ENCODE measurements at regions not wholly inside any gene's neighbourhood (a gene's known extent, or its start where the extent isn't known, plus 50 kb on each side); places are given as distances from the start of the nearest gene placed in this dataset.

- no peaks in the 10 kb centered on the region for H3K36me3 ChIP-seq (ENCODE audit: low read depth, missing control alignments)
- no peaks in the 10 kb centered on the region for H3K27me3 ChIP-seq
- TF ChIP-seq POLR2A (IDR thresholded peaks at IDR 0.05) (no peak), CTCF (IDR thresholded peaks at IDR 0.05) (no peak)
- WGBS, 2 donors, result 98 to 100% methylated on average over 10 of the region's 10 CpGs
- DNase-seq, result no peak
- intact Hi-C loops (cut with DNase I; ENCODE audit: low total_unique reads), result no loop called here
- H3K9me3 ChIP-seq, result no peaks in the 10 kb centered on the region
- H3K27ac ChIP-seq, result no peak overlapping the region
- no peak overlapping the region for H3K4me3 ChIP-seq
- peaks cover 59% of the 10 kb centered on the region for H3K4me1 ChIP-seq
These were observed 240.7 kb upstream of the CIBAR2 start for GRCh38 chr16:85353013-85353412.

DNA sequence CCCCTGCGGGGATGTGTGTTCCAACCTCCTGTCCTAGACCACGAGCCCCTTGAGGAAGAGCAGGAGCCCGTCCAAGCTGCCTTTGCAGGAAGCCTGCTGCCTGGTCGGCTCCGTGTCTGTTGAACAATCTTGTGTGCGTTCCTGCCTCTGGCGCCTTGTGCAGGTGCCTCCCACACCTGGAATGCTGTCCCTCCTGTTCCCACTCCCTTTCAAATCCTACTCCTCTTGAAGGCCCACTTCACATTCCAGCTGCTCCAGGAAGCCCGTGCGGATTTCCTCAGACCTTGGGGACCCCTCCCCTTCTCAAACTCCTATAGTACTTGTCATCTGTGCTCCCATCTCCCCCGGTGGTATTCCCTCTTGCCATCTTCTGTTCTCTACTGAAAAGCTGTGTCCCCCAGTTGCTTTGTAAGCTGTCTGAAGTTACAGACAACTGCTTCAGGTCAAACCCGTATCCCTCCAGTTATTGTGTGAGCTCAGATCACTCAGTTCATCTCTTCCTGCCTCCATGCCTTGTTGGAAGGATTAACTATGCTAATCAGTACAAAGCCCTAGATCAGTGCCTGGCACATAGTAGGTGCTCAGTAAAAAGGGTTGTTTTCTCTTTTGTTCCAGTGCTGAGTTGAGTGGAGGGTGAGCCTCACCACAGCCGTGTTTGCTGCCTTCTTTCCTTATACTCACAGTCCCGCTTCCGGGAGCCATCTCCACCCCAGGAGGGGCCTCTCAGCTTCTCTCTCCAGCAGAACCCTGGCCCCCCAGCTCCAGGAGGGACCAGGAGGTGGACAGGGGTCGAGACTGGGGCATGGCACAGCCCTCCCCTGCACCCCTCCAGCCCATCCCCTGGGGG, 241.8 kb upstream of the CIBAR2 start:
- H3K9me3 ChIP-seq, result no peaks in the 10 kb centered on the region
- peaks cover 57% of the 10 kb centered on the region for H3K4me1 ChIP-seq
- intact Hi-C loops (cut with DNase I; ENCODE audit: low total_unique reads), result no loop called here
- no peak overlapping the region for H3K4me3 ChIP-seq
- no peak overlapping the region for H3K27ac ChIP-seq
- H3K36me3 ChIP-seq (ENCODE audit: low read depth, missing control alignments), result no peaks in the 10 kb centered on the region
- H3K27me3 ChIP-seq, result no peaks in the 10 kb centered on the region
- TF ChIP-seq POLR2A (IDR thresholded peaks at IDR 0.05), result no peak
- no peak for TF ChIP-seq CTCF (IDR thresholded peaks at IDR 0.05)
- WGBS, 2 donors, result 69 to 78% methylated on average over 14 to 15 of the region's 15 CpGs
- no peak for DNase-seq

DNA sequence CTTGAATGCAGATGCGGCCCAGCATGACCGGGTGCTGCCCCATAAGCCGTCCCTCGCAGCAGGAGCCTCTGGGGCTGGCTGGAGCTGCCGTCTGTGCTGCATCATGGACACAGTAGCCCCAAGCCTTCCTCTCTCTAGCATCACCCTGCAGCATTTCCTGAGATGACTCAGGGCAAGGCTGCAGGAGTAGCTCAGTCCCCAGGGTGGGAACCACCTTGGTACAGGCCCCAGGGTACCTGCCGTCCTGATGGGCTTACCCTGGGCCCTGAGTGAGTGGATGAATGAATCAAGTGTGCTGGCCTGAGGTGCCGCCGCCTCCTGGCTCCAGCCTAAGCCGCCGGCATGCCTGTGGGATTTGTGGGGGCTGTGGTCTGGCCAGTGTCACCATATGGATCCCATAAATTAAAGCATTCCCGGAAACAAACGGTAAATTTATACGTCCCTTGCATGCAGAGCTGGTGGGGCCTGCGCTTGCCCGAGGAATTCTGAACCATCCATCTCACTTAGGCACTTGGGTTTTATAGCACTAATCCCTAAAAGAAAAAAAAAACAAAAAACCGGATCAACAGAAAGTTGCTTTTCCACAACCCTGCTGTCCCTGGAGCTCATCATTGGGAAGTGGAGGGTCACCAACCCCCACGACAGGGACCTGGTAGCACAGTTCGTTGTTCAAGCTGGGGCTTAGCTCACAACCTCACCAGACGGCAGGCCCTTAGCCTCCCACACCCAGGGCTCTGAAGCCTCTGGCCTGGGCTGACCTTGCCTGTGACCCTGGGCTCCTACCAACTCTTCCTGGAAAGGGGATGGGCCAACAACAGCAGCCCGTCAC, 242.6 kb upstream of the CIBAR2 start:
- TF ChIP-seq CTCF (IDR thresholded peaks at IDR 0.05), result no peak
- TF ChIP-seq POLR2A (IDR thresholded peaks at IDR 0.05), result no peak
- Histone ChIP-seq H3K36me3 (ENCODE audit: low read depth, missing control alignments) (no peaks in the 10 kb centered on the region), H3K4me3 (no peak overlapping the region), H3K27ac (peak overlapping the region; percentile 2 to 55), H3K4me1 (peaks cover 54% of the 10 kb centered on the region), H3K9me3 (no peaks in the 10 kb centered on the region), H3K27me3 (no peaks in the 10 kb centered on the region)
- WGBS, 2 donors, result 73 to 78% methylated on average over 10 to 20 of the region's 20 CpGs
- no peak for DNase-seq
- intact Hi-C loops (cut with DNase I; ENCODE audit: low total_unique reads), result no loop called here

DNA sequence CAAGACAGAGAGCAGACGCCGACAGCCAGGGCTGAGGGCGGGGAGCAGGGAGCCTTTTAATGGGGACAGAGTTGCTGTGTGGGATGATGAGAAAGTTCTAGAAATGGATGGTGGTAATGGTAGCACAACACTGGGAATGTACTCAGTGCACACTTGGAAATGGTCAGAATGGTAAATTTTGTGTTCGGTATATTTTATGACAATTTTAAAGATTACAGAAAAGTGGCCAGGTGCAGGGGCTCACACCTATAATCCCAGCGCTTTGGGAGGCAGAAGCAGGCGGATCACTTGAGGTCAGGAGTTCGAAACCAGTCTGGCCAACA, 243.2 kb upstream of the CIBAR2 start:
- peaks cover 49% of the 10 kb centered on the region for H3K4me1 ChIP-seq
- H3K27me3 ChIP-seq, result no peaks in the 10 kb centered on the region
- intact Hi-C loops (cut with DNase I; ENCODE audit: low total_unique reads), result no loop called here
- peak overlapping the region; percentile 2 to 55 for H3K27ac ChIP-seq
- H3K36me3 ChIP-seq (ENCODE audit: low read depth, missing control alignments), result no peaks in the 10 kb centered on the region
- DNase-seq, result no peak
- no peak overlapping the region for H3K4me3 ChIP-seq
- WGBS, 2 donors, result 80% methylated on average over 7 of the region's 7 CpGs
- TF ChIP-seq CTCF (IDR thresholded peaks at IDR 0.05), result no peak
- TF ChIP-seq POLR2A (IDR thresholded peaks at IDR 0.05), result no peak
- H3K9me3 ChIP-seq, result no peaks in the 10 kb centered on the region
